ENCODE measurements at regions not wholly inside any gene's neighbourhood (a gene's known extent, or its start where the extent isn't known, plus 50 kb on each side); places are given as distances from the start of the nearest gene placed in this dataset.

DNA sequence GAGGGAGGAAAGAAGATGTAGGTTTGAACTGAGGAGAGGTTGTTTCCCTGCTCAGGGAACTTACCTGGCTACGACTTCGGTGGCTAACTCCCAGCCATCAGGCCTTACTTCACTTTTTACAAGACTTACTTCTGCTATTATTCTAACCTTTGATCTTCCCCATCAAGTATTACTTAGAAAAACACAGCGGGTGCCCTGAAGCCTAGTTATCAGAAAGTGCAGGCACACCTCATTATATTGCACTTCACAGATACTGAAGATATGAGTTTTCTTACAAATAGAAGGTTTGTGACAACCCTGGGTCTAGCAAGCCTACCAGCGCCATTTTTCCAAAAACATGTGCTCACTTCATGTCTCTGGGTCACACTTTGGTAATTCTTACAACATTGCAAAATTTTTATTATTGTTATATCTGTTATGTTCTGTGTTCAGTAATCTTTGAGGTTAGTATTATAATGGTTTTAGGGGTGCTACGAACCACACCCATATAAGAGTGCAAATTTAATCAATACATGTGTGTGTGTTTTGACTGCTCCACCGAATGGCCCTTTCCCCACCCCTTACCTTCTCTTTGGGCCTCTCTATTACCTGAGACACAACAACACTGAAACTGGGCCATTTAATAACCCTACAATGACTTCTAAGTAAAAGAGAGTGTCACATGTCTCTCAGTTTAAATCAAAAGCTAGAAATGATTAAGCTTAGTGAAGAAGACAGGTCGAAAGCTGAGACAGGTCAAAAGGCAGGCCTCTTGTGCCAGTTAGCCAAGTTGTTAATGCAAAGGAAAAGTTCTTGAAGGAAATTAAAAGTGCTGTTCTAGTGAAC lies 2102.7 kb upstream of the WWC1 start:
- TF ChIP-seq POLR2AphosphoS5 (IDR thresholded peaks at IDR 0.05; ENCODE audit: borderline replicate concordance, low read depth, low read length) (no peak), EZH2 (IDR thresholded peaks at IDR 0.05) (no peak)
